Fibroblast of the conjunctiva (primary cell): ENCODE measurements at regions not wholly inside any gene's neighbourhood (a gene's known extent, or its start where the extent isn't known, plus 50 kb on each side); places are given as distances from the start of the nearest gene placed in this dataset.
"Not testable (repeated sequence)": the region's sequence is repeated elsewhere in the genome, so short reads cannot be mapped to it uniquely, and the experiment has no call there.

Source experiments
- DNase-seq: peaks from one replicate; pipeline ENCODE4 v3.0.0-alpha.2; 2010; ENCODE audit warnings: low read depth

- no peak for DNase-seq
Measured at GRCh38 chr2:16035747-16036745, 95.7 kb downstream of the MYCN start.

DNA sequence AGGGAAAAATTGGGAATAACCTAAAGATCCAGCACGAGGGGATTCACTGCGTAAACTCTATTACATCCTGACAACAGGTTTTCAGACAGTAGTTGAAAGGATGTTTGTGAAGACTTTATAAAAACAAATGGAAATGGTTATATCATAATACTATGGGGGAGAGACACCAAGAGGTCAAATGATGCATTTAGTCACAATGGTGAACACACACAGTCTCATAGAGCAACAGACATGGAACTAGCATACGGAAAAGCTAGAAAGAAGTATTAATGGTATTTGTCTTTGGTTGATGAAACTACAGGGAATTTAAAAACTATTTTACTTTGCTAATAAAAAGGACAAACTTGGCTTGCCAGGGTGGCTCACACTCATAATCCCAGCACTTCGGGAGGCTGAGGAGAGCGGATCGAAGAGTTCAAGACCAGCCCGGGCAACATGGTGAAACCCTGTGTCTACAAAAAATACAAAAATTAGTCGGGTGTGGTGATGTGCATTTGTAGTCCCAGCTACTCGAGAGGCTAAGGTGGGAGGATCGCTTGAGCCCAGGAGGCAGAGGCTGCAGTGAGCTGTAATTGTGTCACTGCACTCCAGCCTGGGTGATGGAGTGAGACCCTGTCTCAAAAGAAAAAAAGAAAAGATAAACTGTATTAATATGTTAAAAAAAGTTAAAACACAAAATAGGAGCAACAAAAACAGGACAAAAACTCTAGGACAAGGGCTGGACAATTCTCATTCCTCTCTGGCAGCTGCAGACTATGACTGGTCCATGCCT lies 94.8 kb downstream of the MYCN start:
- DNase-seq = no peak

GRCh38 chr2:16034151-16034974 lies 94.0 kb downstream of the MYCN start:
- no peak for DNase-seq

DNA sequence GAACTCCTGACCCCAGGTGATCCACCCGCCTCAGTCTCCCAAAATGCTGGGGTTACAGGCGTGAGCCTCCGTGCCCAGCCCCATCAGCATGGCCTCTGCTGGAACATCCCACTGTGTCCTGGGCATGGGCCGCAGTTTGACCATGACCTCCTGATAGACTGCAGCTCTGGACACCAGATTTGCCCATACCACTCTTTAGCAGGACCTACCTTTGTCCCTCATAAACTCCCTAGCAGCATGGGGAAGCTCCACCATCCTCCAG lies 92.6 kb downstream of the MYCN start:
- no peak for DNase-seq

GRCh38 chr2:16032282-16033031 lies 92.1 kb downstream of the MYCN start:
- no peak for DNase-seq

GRCh38 chr2:16031848-16032159 lies 91.5 kb downstream of the MYCN start:
- DNase-seq = no peak

DNA sequence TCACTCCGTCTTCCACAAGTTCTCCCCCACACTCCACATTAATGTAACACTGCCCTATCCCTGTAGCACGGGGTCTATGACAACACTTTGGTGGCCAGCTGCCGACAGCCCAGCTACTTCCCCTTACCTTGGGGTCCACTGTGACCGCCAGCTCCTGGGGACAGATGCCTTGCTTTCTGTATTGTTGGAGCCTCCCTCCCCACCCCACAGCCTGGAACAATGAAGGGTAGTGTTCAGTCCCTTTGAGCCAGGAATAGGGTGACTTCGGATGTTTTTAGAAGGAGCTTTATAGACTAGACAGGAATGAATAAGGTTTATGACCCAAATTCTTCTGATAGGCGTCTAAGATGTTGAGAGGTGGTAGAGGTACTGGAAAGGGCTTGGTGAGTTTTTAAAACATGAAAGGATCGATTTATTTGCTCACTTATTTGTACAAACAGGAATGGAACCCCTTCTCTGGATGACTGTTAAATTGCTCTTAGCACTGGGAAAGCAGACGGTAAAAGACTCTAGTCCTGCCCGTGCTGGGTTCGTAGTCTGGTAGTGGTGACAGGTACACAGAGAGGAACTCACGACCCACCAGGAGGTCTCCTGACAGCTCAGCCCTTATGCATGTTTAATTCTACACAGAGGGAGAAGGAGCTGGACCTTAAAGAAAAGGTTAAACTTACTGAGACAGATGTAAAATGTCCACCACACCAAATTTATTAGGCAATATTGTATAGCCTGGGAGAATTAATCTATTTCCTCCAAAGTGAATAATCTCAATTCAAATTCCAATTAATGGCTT lies 90.9 kb downstream of the MYCN start:
- no peak for DNase-seq

GRCh38 chr2:16030206-16031057 lies 90.1 kb downstream of the MYCN start:
- no peak for DNase-seq

GRCh38 chr2:16028644-16029043 lies 88.3 kb downstream of the MYCN start:
- DNase-seq = no peak

DNA sequence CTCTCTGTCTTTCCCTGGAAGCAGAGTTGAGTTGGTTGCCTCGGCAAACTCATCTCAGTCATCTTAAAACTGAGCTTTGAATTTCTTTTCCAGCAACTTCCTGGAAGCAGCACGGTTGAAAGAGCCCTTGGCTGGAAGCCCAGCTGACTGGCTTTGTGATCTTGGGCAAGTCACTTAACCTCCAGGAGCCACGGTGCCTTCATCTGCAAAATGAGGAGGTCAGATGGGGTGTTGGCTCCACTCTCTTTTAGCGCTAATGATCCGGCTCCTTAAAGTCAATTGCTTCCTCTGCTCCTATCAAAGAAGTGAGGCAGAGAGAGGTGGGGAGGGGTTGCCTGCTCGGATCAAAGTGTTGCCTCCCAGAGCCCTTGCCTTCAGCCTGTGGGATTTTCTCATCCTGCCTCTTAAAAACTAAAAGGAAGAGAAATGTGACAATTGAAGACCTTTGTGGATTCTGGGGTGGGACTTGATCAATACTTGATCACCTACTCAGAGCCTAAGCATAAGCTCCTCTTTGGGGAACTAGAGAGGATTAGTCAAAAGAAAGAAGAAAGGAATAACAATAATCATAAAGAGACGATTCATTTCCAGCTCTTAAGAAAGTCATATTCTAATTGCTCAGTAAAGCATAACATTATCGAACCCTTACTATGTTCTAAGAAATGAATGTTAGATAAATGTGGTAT lies 86.6 kb downstream of the MYCN start:
- DNase-seq = no peak

GRCh38 chr2:16025876-16026640 lies 85.7 kb downstream of the MYCN start:
- no peak for DNase-seq

GRCh38 chr2:16025211-16025875 lies 85.0 kb downstream of the MYCN start:
- no peak for DNase-seq

DNA sequence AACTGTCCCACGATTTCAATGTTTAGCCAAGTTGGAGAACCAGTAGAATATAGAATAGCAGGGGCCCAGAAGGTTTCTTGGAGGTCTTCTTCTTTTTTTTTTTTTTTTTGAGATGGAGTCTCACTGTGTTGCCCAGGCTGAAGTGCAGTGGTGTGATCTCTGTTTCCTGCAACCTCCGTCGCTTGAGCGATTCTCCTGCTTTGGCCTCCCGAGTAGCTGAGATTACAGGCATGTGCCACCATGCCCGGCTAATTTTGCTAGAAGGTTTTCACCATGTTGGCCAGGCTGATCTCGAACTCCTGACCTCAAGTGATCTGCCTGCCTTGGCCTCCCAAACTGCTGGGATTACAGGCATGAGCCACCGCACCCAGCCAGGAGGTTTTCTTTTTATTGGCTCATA lies 84.3 kb downstream of the MYCN start:
- not testable (repeated sequence) for DNase-seq

- DNase-seq = no peak
Measured at GRCh38 chr2:16023506-16024360, 83.4 kb downstream of the MYCN start.

DNA sequence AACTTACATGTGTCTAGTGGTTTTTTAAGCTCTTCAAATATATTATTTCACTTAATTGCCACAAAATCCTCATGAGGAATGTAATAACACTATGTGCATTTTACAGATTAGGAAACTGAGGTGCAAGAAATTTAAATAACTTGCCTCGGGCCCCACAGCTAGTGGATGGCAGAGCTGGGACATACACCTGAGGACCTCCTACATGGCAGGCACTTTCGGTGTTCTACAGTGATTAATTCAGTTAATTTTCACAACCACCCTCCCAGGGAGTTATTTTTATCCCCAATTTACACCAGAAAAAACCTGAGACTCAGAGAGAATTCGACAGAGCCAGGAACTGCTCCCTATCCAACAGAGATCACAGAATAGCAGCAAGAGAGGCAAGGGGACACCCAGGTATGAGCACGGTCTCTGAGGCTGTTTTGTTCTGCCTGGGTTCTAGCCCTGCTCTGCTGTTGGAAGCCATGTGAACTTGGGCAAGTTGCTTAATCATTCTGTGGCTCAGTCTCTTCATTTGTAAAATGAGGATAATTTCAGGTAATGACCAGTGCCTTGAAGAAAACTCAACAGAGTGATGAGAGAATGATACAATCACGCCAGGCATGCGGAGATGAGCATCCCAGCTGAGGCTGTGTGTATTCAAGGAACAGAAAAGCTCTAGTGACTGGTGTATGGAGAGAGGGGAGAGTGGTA lies 82.3 kb downstream of the MYCN start:
- DNase-seq = no peak

- no peak for DNase-seq
Measured at GRCh38 chr2:16021611-16022363, 81.4 kb downstream of the MYCN start.
